Esophagus squamous epithelium (tissue), 4 donors: ENCODE measurements at regions not wholly inside any gene's neighbourhood (a gene's known extent, or its start where the extent isn't known, plus 50 kb on each side); places are given as distances from the start of the nearest gene placed in this dataset.

Source experiments
- POLR2A ChIP-seq, 4 donors: fragments of 450-650 bp; IDR thresholded peaks; one replicate each; pipeline ENCODE4 v1.6.1; 2017; ENCODE audit warnings: antibody characterized with exemption in 4 of 4, mild to moderate bottlenecking in 4 of 4, moderate library complexity in 3 of 4
- TF ChIP-seq, protein P1 (sequence below), 6 experiments: fragments of 450-650 bp in 4 of 6; fragments of 200-600 bp in 2 of 6; sonication (generic) in 2 of 6; IDR thresholded peaks; one replicate each; pipeline ENCODE4 v1.5.1; 2016 to 2019; ENCODE audit warnings: antibody characterized with exemption in 6 of 6, mild to moderate bottlenecking in 4 of 6, moderate library complexity in 4 of 6

DNA sequence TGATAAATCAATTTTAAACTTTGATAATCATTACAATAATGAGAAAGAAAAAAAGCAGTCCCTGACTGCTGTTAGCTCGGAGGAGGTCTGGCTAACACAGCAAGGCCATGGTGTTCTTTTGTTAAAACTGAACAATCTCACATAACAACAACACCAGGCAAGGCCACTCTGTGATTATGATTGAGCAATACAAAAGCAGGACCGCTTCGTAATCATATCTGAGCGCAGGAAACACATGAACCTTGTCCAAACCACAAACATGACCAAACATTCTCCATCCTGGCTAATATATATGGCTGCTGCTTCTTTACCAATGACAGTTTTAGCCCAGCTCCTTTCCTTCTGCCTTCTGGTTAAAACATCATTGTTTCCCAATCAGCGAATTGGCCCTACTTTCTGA, 76.8 kb upstream of the DDX53 start:
- TF ChIP-seq, protein P1, sequence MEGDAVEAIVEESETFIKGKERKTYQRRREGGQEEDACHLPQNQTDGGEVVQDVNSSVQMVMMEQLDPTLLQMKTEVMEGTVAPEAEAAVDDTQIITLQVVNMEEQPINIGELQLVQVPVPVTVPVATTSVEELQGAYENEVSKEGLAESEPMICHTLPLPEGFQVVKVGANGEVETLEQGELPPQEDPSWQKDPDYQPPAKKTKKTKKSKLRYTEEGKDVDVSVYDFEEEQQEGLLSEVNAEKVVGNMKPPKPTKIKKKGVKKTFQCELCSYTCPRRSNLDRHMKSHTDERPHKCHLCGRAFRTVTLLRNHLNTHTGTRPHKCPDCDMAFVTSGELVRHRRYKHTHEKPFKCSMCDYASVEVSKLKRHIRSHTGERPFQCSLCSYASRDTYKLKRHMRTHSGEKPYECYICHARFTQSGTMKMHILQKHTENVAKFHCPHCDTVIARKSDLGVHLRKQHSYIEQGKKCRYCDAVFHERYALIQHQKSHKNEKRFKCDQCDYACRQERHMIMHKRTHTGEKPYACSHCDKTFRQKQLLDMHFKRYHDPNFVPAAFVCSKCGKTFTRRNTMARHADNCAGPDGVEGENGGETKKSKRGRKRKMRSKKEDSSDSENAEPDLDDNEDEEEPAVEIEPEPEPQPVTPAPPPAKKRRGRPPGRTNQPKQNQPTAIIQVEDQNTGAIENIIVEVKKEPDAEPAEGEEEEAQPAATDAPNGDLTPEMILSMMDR (IDR thresholded peaks at IDR 0.05) = no peak
- TF ChIP-seq POLR2A (IDR thresholded peaks at IDR 0.05) = no peak
